Hepatocyte (in vitro differentiated cells): ENCODE measurements at regions not wholly inside any gene's neighbourhood (a gene's known extent, or its start where the extent isn't known, plus 50 kb on each side); places are given as distances from the start of the nearest gene placed in this dataset.

Experiments used
- EZH2phosphoT487 ChIP-seq: fragments of 200-600 bp; sonication (generic); IDR thresholded peaks from one replicate; pipeline ENCODE4 v1.6.1; 2018; ENCODE audit warnings: antibody characterized with exemption, mild to moderate bottlenecking, low read depth, moderate library complexity; ENCODE audit not compliant: unreplicated experiment, severe bottlenecking
- TF ChIP-seq, protein P1 (sequence below): fragments of 200-600 bp; sonication (generic); IDR thresholded peaks from 2 replicates; pipeline ENCODE4 v1.5.1; 2016; ENCODE audit warnings: antibody characterized with exemption, mild to moderate bottlenecking; ENCODE audit not compliant: poor library complexity

DNA sequence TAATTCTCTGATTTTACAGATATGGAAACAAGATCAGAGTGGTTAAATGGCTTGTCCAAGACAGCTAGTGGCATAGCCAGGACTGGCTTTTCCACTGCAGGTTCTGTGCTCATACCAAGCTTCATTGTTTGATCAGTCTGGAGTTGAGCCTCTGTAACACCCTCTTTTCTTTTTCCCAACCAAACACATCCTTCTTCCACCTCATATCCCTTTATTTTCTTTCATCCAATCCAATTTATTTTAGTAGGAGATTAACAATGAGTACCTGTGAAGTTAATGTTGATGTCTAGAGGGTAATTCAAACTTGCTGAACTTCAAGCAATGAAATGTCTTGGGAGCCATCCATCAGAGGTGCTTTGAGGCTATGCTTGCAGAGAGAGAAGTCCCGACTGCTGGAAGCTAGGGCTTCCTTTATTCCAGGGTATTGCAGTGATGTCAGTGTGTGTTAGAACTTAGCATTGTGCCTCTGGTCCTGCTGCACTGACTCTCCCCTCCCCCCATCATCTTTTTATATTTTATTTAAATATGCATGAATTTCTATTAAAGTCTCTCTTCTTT lies 452.1 kb upstream of the PDE3A start:
- TF ChIP-seq, protein P1, sequence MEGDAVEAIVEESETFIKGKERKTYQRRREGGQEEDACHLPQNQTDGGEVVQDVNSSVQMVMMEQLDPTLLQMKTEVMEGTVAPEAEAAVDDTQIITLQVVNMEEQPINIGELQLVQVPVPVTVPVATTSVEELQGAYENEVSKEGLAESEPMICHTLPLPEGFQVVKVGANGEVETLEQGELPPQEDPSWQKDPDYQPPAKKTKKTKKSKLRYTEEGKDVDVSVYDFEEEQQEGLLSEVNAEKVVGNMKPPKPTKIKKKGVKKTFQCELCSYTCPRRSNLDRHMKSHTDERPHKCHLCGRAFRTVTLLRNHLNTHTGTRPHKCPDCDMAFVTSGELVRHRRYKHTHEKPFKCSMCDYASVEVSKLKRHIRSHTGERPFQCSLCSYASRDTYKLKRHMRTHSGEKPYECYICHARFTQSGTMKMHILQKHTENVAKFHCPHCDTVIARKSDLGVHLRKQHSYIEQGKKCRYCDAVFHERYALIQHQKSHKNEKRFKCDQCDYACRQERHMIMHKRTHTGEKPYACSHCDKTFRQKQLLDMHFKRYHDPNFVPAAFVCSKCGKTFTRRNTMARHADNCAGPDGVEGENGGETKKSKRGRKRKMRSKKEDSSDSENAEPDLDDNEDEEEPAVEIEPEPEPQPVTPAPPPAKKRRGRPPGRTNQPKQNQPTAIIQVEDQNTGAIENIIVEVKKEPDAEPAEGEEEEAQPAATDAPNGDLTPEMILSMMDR, result no peak
- TF ChIP-seq EZH2phosphoT487, result no peak
